HG02973 (cell line): ENCODE measurements at regions not wholly inside any gene's neighbourhood (a gene's known extent, or its start where the extent isn't known, plus 50 kb on each side); places are given as distances from the start of the nearest gene placed in this dataset.

Source experiments
- ATAC-seq: cut with Tn5 transposase; IDR thresholded peaks from one replicate; pipeline ENCODE4 v1.9.1; 2021; ENCODE audit warnings: moderate library complexity; ENCODE audit not compliant: unreplicated experiment

DNA sequence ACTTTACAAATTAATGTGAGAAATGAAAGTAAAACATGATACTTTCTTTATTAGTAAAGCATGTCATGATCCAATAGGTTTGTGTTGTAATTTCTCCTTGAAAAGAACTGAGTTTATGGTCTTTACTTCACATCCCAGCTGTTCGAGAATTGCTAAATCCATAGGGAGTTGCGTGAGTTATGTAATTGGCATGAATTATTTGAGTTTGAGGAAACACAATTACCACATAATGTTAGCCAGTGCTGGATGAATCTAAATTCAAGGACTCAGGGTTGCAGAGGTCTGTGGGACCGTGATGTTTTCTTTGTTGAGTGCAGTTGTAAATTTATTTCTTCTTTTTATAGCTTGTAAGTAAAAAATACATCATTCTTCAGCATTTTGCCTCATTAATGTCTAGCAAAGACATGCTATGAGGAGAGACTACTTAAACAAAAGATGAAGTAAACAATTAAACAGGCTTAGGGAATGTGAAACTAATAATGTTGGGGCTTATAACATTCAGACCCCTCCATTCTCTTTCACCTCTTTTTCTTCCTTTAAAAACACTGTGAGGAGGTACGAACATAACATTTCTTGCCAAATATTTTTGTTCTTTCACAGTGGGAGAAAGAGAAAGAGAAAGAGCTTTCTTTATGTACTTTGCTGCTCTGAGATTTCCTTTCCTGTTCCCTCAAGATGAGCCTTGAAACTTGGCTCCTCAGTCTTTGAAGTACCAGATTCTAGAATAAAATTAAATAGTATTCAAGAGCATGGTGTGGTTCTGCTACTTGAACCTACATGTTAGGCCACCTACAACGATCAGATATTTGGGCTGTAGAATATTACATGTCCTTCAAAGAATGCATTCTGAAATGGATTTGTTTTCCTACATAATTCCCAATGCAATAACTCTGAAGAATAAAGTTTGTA lies 159.6 kb upstream of the ANK2 start:
- no peak for ATAC-seq

DNA sequence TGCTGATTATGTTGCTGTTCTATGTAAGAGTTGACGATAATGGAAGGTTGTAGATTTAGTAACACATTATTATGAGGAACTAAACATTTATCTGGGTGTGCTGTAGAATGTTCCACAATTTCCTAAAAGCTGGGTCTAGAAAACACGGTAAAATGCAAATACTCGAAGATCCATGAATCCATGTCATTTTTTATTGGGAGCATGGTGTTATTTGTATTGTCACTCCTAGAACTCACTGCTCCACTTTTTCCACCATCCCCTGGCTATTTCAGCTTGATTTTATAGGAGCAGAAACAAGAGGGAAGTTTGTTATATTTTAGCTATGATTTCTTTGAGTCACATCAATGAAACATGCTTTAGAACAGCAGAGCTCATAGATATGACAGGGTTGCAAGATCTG lies 155.0 kb upstream of the ANK2 start:
- ATAC-seq = no peak

DNA sequence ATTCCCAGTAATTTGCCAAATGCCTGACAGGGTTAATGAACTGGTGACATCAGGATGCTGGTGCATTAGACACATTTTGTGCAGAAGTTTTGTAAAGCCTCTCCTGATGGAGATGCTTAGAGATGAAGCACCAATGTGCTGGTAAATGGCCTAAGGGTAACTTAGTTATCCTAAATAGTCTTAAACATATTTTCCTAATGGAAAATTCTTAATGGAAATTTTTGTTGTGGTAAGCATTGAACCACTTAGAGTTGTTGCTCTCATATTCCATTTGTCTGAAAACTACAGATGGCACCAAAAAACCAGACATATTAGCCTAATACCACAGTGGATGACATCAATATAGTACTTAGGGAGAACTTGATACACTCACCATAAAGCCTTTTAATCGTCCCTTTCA lies 154.5 kb upstream of the ANK2 start:
- no peak for ATAC-seq

DNA sequence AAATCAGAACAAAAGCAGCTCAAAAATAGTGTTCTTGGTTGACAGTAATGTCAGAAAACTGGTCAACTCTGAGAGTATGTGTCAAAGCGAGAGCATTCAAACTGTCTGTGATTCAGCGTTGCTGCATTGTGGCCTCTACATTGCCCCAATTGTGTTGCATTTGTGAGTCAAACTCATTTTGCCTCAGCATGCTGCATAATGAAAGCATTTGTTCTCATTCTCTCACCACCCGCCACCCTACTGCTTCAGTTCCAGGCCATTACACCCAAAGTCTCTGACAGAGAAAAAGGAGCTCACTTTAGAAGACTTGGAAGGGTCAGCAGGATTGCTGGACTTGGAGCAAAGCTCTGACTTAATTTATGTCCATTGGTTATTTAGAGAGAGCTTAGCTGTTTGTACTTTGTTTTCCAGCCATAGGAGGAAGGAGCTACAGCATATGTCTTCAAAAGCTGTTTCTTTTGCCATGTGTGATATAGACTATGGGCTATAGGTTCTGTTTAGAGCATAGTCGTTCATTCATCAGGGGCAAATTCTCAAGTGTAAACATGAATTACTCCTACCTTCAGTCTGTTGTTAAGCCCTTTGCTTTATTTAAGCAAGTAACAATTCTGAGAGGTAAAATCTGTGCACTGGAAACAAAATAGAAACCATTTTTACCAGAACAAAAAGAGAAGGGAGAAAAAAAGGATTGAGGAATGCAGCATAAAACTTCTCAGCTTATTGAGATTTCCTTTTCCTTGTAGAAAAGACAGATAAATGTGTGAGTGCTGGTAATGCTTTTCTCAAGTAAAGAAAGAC lies 153.4 kb upstream of the ANK2 start:
- no peak for ATAC-seq

DNA sequence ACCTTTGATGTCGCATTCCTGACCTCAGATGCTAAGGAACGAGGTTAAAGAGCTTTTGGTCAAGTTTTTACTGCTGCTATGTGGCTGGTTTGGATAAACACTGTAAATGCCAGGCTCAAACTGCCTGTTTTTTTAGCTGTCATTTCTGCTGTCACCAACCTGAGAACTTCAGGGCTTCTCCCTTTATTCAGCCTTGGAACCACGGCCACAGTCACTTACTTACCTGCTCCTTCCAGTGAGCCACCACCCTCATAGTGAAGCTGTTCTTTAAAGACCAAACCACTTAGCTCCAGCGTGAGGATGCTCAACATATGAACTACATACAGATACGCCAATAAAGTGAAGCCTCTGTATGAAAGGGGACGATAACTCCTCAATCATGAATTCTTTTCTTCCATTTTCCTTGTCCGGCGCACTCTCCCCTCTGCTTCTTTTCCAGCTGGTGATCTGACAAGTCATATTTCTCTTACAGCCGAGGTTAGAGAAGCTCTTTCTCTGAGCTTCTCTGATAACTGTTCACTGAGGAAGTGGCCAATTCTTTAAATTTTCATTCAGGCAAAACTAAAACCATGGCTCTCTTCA lies 152.8 kb upstream of the ANK2 start:
- ATAC-seq = no peak

DNA sequence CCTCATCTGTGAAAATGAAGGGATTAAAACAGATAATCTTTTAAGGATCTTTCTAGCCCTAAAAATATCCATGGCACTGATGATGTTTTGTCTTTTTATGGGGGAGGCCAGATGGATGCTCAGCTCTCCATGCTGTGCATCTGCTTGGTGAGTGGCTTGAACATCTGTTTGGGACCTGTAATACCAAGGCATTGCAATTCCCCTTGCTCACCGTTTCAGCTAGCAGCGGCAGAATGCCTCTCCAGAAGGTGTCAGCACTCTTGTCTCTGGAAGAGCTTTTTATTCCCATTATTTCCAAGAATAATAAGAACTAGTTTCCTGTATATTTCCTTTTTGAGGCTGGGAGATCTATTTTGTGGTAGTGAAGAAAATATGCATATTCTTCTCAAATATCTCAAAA lies 151.9 kb upstream of the ANK2 start:
- no peak for ATAC-seq

DNA sequence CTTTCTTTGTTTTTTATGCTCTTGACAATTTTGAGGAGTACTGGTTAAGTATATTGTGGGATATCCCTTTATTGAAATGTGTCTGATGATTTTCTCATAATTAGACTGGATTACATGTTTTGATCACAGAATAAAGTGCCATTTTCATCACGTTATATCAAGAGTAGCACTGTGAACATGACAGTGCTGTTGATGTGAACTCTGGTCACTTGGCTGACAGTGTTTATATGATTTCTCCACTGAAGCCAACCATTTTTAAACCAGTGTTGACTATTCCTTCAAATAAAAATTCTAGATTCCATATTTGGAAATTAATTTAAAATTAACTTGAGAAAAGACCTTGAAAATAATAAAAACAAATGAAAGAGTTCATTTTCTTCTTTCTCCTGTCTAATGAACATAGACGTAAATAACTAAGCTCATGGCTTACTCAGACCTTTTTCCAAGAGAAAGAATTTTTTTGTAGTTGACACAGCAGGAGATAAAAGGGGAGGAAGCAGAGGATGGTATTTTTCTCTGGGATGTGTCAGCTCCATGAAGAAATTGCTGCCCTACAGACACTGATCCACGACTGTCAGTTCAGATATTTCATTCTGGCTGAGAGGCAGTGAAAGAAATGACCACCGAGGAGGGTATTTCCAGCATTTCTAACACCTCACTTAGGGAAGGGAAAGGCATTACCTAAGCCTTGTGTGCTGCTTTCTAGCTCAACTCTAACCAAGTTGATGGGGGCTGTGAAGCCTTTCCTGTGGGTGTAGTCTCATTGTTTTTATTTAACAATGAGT lies 150.9 kb upstream of the ANK2 start:
- ATAC-seq = no peak

DNA sequence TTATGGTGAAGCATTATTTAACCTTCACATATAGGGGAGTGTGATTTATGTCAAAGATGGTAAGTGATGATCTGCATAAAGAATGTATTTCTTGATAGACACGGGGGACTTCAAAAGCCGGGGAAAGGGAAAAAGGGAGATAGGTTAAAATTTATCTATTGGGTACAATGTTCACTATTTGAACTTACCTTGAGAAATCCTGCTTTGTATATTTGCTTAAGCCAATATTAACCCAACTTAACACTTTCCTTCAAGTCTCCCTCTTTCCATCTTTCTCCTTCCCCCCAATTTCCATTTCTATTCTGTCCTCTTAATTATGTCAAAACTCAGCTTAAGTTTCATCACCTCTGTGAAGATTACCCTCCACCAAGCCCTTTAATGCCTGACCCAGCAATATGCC lies 149.0 kb upstream of the ANK2 start:
- no peak for ATAC-seq

DNA sequence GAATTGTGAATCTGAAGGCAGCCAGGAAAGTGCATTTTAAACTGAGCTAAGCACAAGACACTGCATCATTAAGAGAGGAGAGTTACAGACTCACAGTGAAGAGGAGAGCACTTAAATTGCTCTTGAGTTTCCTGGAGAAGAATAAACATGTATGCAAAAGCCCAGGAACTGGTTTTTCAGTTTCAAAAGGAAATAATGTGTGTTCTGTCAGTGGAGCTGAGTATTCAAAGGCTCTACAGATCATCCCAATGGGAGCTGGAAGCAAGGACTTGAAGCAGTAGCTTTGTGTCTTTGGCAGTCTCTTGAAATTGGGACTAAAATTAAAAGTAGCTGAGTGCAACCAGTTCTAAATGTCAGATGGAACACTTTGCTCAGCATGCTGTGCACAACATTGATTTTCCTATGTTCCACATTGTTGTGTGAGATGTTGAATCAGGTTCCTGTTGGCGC lies 147.5 kb upstream of the ANK2 start:
- ATAC-seq = no peak

DNA sequence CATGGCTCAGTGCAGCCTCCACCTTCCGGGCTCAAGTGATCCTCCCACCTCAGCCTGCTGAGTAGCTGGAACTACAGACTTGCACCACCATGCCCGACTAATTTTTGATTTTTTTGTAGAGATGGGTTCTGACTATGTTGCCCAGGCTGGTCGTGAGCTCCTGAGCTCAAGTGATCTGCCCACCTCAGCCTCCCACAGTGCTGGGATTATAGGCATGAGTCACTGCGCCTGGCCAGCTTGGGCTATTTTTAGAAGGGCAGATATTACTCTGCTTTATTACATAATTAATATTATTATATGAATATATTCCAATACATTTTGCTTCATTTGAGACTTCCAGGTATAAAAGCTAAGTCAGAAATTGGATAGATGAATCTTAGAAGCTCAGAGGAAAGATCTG lies 143.7 kb upstream of the ANK2 start:
- no peak for ATAC-seq

DNA sequence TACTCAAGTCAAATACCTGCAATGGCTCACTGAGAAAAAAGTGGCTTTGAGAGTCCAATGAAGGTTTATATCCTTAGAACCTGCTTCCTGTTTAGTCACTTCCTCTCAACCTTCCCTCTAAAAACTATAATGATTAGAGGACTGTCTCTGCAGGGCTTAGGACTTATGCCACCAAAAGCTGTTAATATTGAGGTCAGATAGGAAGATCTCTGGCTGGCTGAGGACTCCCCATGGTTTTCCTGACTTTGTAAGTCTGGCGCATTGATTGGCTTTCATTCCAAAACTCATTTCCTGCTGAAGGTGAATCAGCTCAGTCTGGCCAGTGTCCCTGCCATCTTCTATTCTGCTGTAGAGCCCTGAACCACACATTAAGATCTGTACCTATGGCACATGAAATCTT lies 140.9 kb upstream of the ANK2 start:
- ATAC-seq = no peak

DNA sequence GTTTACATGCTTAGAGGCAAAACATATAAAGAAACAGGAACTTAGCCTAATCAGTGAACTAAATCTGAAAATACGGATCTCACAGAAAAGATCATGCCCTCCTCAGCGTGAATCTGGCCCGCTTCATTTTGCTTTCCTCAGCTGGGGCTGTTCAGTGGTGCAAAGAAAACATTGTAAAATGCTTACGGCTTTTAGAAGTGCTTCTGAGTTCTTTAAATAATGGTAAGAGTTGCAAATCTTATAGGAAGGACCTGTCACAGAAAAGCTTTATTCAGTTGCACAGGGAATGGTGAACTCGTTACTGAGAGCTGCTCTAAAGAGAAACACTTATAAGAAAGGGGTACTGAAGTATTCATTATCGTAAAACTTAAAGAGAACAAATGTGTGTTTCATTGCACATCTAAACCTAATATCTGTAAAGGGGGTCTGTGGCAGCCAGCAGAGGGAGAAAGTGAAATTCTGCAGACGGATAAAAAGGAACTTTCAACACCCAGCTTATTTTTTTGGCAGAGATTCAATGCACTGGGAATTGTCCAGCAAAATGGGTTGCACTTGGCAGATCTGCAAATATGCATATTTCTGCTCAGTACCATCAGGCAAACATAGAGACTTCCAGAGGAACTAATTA lies 139.2 kb upstream of the ANK2 start:
- peak; percentile 67 for ATAC-seq

DNA sequence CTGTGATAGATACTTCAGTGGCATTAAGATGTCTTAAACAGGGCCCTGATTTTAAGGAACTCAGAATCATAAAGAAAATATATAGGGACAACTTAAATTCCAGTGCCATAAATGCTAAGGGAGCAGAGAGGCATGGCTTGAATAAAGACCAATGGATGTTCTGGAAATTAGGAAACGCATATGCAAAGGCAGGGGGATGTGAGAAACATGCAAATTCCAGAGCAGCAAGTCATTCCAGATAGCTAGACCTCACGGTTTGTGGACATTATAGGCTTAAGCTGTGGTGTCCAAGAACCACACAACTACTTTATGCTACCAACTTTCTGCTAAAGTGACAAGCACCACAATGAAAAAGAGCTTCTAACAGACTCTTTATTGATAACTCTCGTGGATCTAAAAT lies 132.6 kb upstream of the ANK2 start:
- ATAC-seq = no peak

DNA sequence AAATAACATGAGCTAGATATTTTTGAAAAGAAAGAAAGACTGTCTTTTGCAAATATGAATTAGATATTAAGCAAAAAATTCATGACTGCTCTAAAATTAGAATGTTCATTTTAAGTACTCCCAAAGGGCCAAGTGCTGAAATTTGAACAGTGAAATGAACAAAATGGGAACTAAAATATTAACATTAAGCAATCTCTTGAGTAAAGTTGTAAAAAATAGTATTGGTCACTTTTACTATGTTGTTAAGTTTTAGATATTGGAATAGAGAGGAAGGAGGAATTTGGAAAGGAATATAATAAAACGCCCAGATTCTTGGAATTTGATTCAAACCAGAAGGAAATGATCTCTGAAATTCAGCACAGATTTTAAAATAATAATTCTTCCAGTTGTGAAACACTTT lies 125.9 kb upstream of the ANK2 start:
- no peak for ATAC-seq

DNA sequence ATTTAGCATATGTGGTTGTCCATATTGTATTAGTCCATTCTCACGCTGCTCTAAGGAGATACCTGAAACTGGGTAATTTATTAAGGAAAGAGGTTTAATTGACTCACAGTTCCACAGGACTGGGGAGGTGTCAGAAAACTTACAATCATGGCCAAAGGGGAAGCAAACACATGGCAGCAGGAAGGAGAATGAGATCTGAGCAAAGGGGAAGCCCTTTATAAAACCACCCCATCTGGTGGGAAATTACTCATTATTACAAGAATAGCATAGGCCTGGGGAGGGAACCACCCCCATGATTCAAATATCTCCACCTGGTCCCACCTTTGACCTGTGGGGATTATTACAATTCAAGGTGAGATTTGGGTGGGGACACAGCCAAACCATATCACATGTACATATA lies 122.6 kb upstream of the ANK2 start:
- ATAC-seq = peak; percentile 52

DNA sequence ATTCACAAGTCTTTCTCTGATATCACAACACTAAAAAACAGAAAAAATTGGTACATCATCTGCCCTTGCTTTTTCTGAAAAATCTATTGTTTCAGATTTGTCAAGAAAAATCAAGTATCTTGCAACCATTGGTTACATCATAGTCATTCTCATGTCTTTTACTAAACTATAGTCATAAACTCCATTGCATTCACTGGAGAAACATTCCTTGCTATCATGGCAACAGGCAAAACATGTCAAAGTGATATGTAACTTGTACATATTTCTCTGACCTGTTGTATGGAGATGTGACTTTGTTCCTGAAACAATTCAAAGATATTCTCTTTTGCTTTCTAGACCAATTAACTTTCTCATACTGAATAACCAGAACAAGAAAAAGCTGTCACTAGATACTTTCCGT lies 121.9 kb upstream of the ANK2 start:
- no peak for ATAC-seq

DNA sequence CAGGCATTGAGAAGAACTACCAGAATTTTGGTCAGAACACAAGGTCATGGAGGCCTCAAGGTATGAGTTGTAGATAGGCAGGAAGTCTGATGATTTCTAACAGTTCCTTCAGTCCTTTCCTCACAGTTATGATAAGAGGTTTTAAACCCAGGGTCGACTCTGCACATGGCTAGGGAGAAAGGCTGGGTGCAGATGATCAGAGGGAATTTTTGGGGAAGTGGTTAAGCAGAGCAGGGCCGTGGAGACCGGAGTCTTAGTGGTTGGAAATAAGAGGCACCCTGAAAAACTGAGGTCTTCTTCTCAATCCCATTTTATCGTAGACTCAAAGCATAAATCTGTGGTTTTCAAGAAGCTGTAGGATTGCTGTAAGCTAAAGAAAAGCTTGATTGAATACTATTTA lies 118.5 kb upstream of the ANK2 start:
- no peak for ATAC-seq

DNA sequence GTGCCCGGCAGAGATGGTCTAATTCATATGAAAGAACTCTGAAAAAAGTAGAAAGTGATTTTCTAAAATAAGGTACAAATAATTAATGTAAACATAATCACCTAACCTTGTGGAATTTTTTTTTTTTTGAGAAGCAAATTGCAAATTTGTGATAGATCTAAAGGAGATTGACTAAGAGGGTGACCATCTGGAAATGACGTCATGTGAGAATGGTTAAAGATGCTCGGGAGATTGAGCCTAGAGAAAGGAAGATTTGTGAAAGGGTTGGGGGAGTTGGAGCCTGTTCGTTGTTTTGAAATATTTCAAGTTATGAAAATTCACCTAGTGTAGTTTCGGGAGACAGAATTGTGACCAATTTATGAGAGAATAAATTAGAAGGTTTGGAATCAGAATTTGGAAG lies 115.7 kb upstream of the ANK2 start:
- no peak for ATAC-seq

DNA sequence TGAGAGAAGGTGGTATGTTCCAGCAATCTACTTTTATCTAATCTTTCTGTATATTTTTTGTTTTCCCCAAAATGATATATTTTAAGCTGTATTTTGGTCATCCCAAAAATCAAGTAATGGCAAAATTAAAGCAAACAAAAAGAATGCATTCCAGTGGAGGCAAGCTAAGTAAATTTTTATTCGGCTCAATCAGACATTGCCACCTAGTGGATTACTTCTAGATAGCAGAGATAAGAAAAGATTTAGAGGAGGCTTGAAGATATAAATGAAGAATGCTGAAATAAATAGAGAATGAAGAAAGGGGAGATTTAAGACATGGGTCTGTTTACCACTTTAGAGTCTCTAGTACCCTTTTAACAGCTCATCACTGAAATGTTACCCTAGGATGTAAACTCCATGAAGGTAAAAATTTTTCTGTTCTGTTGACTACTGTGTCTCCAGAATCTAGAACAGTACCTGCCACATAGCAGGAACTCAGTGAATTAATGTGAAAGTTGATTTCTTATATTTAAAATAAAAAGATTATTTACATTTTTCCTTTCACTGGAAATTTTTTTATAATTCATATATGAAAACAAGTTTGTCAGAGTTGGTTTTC lies 110.9 kb upstream of the ANK2 start:
- ATAC-seq = no peak

DNA sequence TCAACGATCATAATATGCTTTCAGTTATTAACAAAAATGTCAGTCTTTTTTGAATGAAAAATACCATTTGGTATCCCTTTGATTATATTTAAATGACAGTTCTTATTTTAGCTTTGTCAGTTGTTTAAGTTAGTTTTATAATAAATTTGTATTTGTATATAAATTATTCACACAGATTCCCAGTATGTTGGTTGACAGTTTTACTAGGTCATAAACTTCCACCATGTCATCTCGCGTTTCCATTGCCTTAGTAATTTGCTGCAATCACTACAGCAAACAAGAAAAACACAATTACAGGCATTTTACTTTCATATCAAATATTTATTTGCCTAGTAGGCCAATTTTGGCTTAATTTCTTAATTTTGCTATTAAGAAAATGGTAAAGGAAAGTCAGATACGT lies 109.6 kb upstream of the ANK2 start:
- ATAC-seq = no peak
